NT2/D1 (cell line): ENCODE measurements at regions not wholly inside any gene's neighbourhood (a gene's known extent, or its start where the extent isn't known, plus 50 kb on each side); places are given as distances from the start of the nearest gene placed in this dataset.

Source experiments
- DNase-seq: peaks from one replicate; pipeline ENCODE4 v3.0.0-alpha.2; 2011; ENCODE audit warnings: low read depth, low spot score
- H3K27me3 ChIP-seq: 2 replicates; pipeline ENCODE4 v1.6.0; 2011; ENCODE audit warnings: mild to moderate bottlenecking; ENCODE audit not compliant: insufficient read length, insufficient read depth
- H3K36me3 ChIP-seq: 2 replicates; pipeline ENCODE4 v1.6.1; 2011; ENCODE audit warnings: mild to moderate bottlenecking, low read length, mixed read lengths; ENCODE audit not compliant: insufficient read depth, insufficient read length
- H3K4me1 ChIP-seq: 2 replicates; pipeline ENCODE4 v1.5.1; 2011; ENCODE audit not compliant: insufficient read depth, insufficient read length
- H3K4me3 ChIP-seq: 2 replicates; pipeline ENCODE4 v1.5.1; 2011; ENCODE audit warnings: low read depth; ENCODE audit not compliant: insufficient read length
- H3K9ac ChIP-seq: 2 replicates; pipeline ENCODE4 v1.6.0; 2011; ENCODE audit warnings: low read depth; ENCODE audit not compliant: insufficient read length
- H3K9me3 ChIP-seq: 2 replicates; pipeline ENCODE4 v1.5.1; 2011; ENCODE audit warnings: mild to moderate bottlenecking, low read length; ENCODE audit not compliant: insufficient read depth
- SUZ12 ChIP-seq: IDR thresholded peaks from 2 replicates; pipeline ENCODE4 v1.6.1; 2011; ENCODE audit not compliant: insufficient read length, insufficient read depth; ENCODE audit errors: extremely low read depth
- YY1 ChIP-seq: IDR thresholded peaks from 2 replicates; pipeline ENCODE4 v1.6.1; 2011; ENCODE audit not compliant: insufficient read length, insufficient read depth
- ZNF274 ChIP-seq: IDR thresholded peaks from 2 replicates; pipeline ENCODE4 v1.6.1; 2011; ENCODE audit warnings: mild to moderate bottlenecking, low read depth, low read length

DNA sequence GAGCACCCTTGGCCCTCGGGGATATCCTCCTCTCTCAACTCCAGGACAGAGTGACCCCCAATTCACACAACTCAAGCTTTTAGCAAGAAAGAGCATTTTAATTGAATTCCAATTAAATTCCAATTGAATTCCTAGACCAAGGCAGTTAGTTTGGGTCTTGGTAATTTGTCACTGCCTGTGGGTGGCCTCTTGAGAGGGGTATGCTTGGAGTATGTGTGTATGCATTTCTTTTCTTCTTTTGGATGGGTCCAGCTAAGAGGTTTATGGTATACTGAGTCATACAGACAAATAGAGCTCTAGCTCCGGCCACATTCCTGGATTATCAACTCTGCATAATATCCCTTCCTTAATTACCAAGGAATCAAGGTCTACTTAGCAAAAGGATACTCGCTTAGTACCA is 136.7 kb downstream of the PCTP start:
- H3K9ac ChIP-seq: no peak overlapping the region
- TF ChIP-seq SUZ12: no peak
- no peak for TF ChIP-seq YY1
- no peak for TF ChIP-seq ZNF274
- no peaks in the 10 kb centered on the region for H3K4me1 ChIP-seq
- no peaks in the 10 kb centered on the region for H3K27me3 ChIP-seq
- no peaks in the 10 kb centered on the region for H3K9me3 ChIP-seq
- DNase-seq: no peak
- H3K4me3 ChIP-seq: no peak overlapping the region
- no peaks in the 10 kb centered on the region for H3K36me3 ChIP-seq

DNA sequence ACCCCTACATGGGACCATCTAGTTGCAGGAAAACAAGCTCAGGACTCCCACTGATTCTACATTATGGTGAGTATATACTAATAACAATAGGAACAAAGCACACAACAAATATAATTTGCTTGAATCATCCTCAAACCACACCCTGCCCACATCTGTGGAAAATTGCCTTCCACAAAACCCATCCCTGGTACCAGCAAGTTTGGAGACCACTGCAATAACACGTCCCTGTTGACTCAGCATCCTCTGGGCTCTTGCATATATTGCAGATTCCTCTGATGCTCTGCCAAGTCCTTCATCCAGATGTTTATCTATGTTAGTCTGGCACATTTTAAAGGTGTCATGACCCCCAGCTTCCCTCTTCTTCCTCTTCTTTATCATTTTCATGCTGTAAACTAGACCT is 138.4 kb downstream of the PCTP start:
- no peak for DNase-seq
- no peaks in the 10 kb centered on the region for H3K4me1 ChIP-seq
- no peaks in the 10 kb centered on the region for H3K36me3 ChIP-seq
- no peak for TF ChIP-seq ZNF274
- TF ChIP-seq SUZ12: no peak
- TF ChIP-seq YY1: no peak
- no peak overlapping the region for H3K9ac ChIP-seq
- no peak overlapping the region for H3K4me3 ChIP-seq
- no peaks in the 10 kb centered on the region for H3K9me3 ChIP-seq
- no peaks in the 10 kb centered on the region for H3K27me3 ChIP-seq

DNA sequence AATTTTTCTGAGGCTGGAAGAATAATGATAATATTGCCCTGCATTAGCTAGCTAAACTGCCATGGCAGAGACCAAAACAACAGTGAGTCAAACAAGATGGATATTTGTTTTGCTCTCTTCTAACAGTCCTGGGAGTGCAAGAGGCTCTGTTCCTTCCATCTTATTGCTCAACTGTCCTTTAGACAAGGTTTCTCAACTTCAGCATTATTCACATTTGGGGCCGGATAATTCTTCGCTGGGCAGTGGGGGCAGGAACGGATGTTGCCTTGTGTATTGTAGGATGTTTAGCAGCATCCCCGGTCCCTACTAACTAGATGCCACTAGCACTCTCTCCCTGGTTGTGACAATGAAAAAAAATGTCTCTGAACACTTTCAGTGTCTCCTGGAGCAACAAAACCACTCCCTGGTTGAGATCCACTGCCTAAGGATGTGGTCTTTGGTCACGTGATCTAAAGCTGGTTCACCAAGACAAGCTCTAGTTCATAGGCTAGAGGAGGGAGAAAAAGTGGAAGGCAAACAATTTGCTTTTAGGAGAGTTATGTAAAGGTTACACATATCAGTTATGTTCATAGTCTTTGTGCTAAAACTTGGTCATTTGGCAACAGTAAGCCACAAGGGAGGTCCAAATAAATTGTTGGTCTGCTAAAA is 144.4 kb downstream of the PCTP start:
- TF ChIP-seq SUZ12 (no peak), YY1 (no peak), ZNF274 (no peak)
- Histone ChIP-seq H3K9me3 (no peaks in the 10 kb centered on the region), H3K27me3 (no peaks in the 10 kb centered on the region), H3K4me3 (no peak overlapping the region), H3K9ac (no peak overlapping the region), H3K36me3 (no peaks in the 10 kb centered on the region), H3K4me1 (no peaks in the 10 kb centered on the region)
- DNase-seq: no peak

DNA sequence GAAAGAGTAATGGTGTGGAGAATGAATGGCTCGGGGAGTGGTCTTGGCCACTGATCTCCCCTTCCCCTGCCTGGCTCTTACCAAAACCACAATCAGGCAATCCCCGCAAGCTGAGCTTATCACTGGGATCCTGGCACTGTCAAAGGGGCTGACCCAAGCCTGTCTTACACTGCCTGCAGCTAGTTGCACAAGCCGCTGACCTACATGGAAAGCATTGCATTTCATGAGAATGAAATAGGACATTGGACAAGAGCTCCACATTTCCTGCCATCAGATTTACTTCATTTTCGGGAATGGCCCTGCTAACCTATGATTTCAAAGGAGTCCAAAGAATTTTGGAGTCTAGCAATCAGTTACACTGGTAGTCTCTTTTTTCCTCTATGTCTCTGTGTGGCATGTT is 146.4 kb downstream of the PCTP start:
- Histone ChIP-seq H3K27me3 (no peaks in the 10 kb centered on the region), H3K9ac (no peak overlapping the region), H3K4me3 (no peak overlapping the region), H3K36me3 (no peaks in the 10 kb centered on the region), H3K4me1 (no peaks in the 10 kb centered on the region), H3K9me3 (no peaks in the 10 kb centered on the region)
- no peak for DNase-seq
- TF ChIP-seq ZNF274 (no peak), YY1 (no peak), SUZ12 (no peak)

DNA sequence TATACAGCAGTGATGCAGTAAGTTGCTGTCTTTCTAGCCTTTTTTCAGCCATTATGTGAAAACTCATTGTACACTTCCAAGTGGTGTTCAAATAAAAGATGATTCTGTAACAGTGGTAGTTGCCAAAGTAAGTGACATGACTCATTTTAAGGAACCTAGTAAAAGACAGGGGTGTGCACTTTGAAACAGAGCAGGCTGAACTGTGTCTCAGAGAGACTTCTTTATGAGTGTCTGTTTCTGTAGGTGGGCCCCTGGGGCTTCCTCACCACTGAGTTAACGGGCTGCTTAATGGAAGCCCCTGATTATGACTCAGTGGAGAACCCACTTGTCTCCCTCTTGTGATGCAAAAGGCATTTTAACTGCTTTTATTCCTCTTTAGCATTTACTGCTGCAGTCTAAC is 147.3 kb downstream of the PCTP start:
- no peaks in the 10 kb centered on the region for H3K27me3 ChIP-seq
- no peaks in the 10 kb centered on the region for H3K4me1 ChIP-seq
- no peak overlapping the region for H3K4me3 ChIP-seq
- no peaks in the 10 kb centered on the region for H3K9me3 ChIP-seq
- no peak for DNase-seq
- H3K9ac ChIP-seq: no peak overlapping the region
- H3K36me3 ChIP-seq: no peaks in the 10 kb centered on the region
- TF ChIP-seq YY1 (no peak), SUZ12 (no peak)

DNA sequence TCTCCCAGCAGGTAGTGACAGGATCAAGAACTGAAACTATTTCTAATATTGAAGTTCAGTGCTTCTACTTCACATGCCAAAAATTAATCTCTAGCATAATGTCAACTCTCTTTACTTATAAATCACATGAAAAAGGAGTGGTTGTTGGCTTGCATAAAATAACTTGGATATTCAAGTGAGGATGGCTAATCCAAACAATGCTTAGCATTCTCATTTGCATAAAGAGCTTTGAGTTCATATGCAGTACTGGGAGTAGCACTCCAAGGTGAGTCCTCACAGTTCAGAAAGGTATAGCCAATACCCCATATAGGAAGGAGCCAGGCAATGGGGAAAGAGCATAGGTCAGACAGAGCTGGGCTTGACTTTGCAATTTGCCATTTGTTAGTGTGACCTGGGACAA is 149.3 kb downstream of the PCTP start:
- H3K4me3 ChIP-seq: no peak overlapping the region
- H3K36me3 ChIP-seq: no peaks in the 10 kb centered on the region
- no peaks in the 10 kb centered on the region for H3K4me1 ChIP-seq
- H3K9ac ChIP-seq: no peak overlapping the region
- H3K27me3 ChIP-seq: no peaks in the 10 kb centered on the region
- no peak for TF ChIP-seq YY1
- TF ChIP-seq ZNF274: no peak
- TF ChIP-seq SUZ12: no peak
- no peak for DNase-seq
- H3K9me3 ChIP-seq: no peaks in the 10 kb centered on the region

DNA sequence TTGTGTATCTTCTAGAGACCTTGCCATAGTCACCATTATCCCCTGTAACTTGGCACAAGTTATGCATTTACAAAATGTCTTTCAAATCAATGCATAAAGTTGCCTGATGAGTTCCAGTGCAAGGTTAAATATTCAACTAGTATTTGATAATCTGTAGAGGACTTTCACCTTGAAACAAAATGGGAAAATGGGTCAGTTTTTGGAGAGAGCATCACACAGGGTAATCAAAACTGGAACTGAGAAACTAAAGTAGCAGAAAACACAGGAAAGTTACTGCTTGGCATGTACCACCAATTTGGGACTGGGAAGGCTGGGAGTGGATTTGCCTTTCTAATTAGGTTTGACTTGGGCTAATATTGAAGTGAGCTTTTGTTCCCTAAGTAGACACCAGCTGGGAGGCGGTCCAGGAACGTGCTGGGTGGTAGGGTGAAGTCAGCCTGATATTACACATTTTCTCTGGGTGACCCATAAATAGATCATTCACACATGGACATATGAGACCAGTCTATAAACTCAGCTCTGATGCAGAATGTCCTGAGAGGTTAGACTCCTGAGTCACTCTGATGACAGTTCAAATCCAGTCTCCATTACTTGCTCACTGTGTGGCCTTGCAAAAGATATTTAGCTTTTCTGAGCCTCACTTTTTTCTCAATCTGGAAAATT is 152.3 kb downstream of the PCTP start:
- no peaks in the 10 kb centered on the region for H3K4me1 ChIP-seq
- H3K27me3 ChIP-seq: no peaks in the 10 kb centered on the region
- H3K9me3 ChIP-seq: no peaks in the 10 kb centered on the region
- H3K4me3 ChIP-seq: no peak overlapping the region
- no peak overlapping the region for H3K9ac ChIP-seq
- TF ChIP-seq ZNF274 (no peak), YY1 (no peak), SUZ12 (no peak)
- no peak for DNase-seq
- H3K36me3 ChIP-seq: no peaks in the 10 kb centered on the region
